ENCODE measurements at regions not wholly inside any gene's neighbourhood (a gene's known extent, or its start where the extent isn't known, plus 50 kb on each side); places are given as distances from the start of the nearest gene placed in this dataset.
A peak's percentile ranks its signal among the peaks of the same experiment; 100 is the strongest.

DNA sequence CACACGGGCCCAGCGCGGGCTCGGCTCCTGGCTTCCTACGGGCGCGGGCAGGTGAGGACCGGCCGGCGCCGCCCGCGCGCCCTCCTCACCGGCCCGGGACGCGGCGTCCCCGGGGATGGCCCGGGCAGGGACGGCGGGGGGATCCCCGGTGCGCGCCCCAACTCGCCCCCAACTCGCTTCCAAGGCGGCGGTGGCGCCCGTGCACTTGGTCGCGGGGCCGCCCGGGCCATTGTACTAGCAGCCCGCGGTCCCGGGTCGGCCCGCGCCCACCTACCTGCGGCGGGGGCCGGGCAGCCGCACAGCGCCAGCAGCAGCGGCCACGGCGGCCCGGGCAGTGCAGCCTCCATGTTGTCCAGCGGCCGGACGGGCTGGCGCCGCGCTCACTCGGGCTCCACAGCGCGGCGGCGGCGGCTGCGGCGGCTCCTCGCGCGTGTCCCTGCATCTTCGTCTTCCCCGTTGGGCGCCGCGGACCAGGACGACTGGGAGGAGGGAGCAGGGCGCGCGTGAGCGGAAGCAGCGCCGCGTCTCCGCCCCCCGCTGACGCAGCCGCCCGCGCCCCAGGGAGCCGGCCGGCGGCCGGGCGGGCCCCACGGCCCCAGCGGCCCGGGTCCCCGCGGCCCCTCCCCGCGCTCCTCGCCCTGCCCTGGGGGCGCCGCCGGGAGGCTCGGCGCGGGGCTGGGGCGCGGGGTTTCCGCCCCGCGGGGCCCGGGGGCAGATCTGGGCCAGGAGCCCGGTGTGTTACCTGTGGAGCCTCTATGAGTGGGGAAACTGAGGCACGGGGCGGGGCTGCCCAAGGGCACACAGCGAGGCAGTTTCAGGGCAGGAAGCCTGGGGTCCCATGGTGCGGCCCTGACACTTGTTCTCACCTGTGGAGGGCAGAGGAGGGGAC lies 159.3 kb upstream of the GRK3 start (continued):
- TF ChIP-seq HOXA3 (CRISPR knock-in tag; IDR thresholded peaks at IDR 0.05) (peak; percentile 52; the same call in 1 of the 2 replicates), YY1 (IDR thresholded peaks at IDR 0.05; ENCODE audit: insufficient read depth, insufficient replicate concordance, low read depth, low read length) (peak; percentile 69), HOMEZ (CRISPR knock-in tag; IDR thresholded peaks at IDR 0.05; ENCODE audit: low read depth) (no peak), HNRNPUL1 (IDR thresholded peaks at IDR 0.05; ENCODE audit: low read depth, low read length) (no peak), RERE (CRISPR knock-in tag; IDR thresholded peaks at IDR 0.05; ENCODE audit: low read depth) (no peak), ZSCAN21 (CRISPR knock-in tag; IDR thresholded peaks at IDR 0.05; ENCODE audit: borderline replicate concordance) (0 out of 2 replicates have a peak, but pooled peaks have one; percentile 18), POLR2G (IDR thresholded peaks at IDR 0.05; ENCODE audit: low read depth, low read length) (0 out of 2 replicates have a peak, but pooled peaks have one; percentile 41), MAZ (IDR thresholded peaks at IDR 0.05; ENCODE audit: borderline replicate concordance, low read depth, low read length) (no peak), MAZ (CRISPR knock-in tag; IDR thresholded peaks at IDR 0.05; ENCODE audit: low read depth) (peak; percentile 72), ZNF263 (CRISPR knock-in tag; IDR thresholded peaks at IDR 0.05) (peak; percentile 87), ZNF687 (CRISPR knock-in tag; IDR thresholded peaks at IDR 0.05) (peak; percentile 25; the same call in 1 of the 2 replicates), ZFP82 (CRISPR knock-in tag; IDR thresholded peaks at IDR 0.05; ENCODE audit: borderline replicate concordance) (no peak), HDAC1 (CRISPR knock-in tag; IDR thresholded peaks at IDR 0.05) (peak; percentile 2; the same call in 1 of the 2 replicates), TAF1 (CRISPR knock-in tag; IDR thresholded peaks at IDR 0.05) (peak; percentile 40; the same call in 1 of the 2 replicates)

All from HepG2 (cell line).